Mucosa of gallbladder (tissue), 1 donor: ENCODE measurements at regions not wholly inside any gene's neighbourhood (a gene's known extent, or its start where the extent isn't known, plus 50 kb on each side); places are given as distances from the start of the nearest gene placed in this dataset.
"Not testable (repeated sequence)": the region's sequence is repeated elsewhere in the genome, so short reads cannot be mapped to it uniquely, and the experiment has no call there.

Experiments used
- DNase-seq: peaks from one replicate; pipeline ENCODE4 v3.0.0-alpha.2; 2020; ENCODE audit warnings: low spot score
- donor health status: DM: no; HTN: no; CAD: no.

- DNase-seq = no peak
Observed at GRCh38 chr18:11464129-11464528, 145.3 kb upstream of the SLC35G4 start.

DNA sequence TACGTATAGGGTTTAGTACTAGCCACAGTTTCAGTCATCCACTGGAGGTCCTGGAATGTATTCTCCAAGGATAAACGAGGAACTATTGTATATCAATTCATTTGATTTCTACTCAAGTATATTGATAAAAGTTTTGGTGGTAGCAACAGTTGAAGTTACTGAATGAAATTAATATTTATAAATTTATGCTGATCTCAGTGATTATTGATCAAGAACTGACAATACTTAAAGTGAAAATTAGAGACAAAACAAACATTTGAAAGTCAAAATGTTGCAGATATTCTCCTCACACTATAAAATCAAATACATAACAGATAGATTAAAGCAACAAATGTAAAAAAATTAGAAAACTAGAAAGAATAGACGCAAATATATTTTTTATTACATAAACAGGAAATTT is 150.9 kb upstream of the SLC35G4 start:
- no peak for DNase-seq

DNA sequence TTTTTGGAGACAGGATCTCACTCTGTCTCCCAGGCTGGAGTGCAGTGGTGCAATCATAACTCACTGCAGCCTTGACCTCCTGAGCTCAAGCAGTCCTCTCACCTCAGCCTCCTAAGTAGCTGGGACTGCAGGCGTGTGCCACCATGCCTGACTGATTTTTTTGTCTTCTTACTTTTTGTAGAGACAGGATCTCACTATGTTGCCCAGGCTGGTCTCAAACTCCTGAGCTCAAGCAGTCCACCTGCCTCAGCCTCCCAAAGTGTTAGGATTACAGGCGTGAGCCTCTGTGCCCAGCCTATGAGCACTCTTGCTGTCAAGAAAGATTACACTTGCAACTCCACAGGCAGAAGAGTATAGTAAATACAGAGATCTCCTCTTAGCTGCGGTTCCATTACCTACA is 151.5 kb upstream of the SLC35G4 start:
- not testable (repeated sequence) for DNase-seq

GRCh38 chr18:11454040-11454439 is 155.4 kb upstream of the SLC35G4 start:
- no peak for DNase-seq

DNA sequence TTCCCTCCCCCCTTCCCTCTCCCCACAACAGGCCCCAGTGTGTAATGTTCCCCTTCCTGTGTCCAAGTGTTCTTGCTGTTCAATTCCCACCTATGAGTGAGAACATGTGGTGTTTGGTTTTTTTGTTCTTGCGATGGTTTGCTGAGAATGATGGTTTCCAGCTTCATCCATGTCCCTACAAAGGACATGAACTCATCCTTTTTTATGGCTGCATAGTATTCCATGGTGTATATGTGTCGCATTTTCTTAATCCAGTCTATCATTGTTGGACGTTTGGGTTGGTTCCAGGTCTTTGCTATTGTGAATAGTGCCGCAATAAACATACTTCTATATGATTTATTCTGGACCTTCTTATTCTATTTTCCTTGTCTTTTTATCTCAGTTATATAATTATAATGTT is 165.2 kb upstream of the SLC35G4 start:
- not testable (repeated sequence) for DNase-seq

DNA sequence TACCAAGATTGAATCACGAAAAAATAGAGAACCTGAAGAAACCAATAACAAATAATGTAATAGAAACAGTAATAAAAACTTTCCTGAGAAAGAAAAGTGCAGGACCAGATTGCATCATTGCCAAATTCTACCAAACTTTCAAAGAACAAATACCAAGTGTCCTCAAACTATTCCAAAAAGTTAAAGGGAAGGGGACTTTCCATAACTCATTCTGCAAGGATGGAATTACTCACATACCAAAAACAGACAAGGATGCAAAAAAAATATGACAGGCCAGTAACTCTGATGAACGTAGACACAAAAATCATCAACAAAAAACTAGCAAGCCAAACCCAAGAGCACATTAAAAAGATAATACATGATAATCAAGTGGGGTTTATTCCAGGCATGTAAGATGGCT is 172.3 kb upstream of the SLC35G4 start:
- no peak for DNase-seq

- no peak for DNase-seq
Observed at GRCh38 chr18:11432360-11432811, 177.0 kb upstream of the SLC35G4 start.

DNA sequence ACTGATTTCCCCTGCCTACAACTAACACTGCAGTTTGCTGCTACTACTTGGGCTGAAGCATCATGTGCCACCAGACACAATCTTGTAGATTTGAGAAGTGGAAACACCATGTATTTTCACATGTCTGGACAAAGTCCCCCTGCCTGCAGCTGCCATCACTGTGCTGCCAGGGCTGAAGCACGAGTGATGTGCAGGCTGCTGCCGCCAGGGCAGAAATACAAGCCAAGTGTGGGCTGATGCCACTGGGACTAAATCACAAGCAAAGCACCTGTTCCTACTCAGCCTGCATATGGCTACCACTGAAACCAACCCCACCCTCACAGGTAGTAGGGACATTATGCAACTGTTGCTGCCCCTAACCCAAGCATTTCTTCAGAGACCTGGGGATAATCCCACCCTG is 179.5 kb upstream of the SLC35G4 start:
- no peak for DNase-seq

GRCh38 chr18:11425211-11425610 is 184.2 kb upstream of the SLC35G4 start:
- no peak for DNase-seq

DNA sequence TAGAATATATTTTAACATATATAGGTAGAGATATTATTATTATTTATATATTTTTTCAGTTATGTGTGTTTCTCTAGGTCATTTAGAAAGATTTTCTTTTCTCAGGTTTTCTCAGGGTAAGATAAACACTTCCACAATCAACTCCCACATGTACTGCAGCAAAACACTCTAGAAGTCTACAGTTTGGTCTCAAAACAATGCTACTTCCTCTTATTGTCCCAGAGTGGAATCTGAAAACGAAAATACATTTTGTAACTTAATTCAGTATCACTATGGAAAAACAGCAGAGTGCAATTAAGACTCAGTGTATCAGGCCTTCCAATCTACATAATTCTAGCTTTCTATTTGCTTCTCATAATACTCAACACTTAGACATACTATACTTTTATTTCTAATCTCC is 190.1 kb upstream of the SLC35G4 start:
- no peak for DNase-seq

DNA sequence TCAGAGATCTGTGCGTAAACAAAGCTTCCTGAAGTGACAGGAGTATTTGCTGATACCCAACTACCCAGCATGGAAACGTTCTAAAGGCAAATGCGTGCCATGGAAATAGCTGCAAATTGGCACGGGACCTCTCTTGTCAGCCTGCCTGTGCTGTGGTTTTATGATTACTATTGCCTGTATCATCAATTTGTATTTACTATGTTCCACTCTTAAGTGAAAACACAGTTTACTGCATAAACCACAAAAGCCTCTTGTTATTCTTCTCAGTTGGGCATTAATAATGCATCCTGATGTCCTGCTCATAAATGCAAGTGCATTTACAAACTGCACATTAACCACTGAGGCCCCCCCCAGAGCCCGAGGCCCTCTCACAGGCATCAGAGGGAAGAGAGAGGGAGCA is 196.6 kb upstream of the SLC35G4 start:
- no peak for DNase-seq

DNA sequence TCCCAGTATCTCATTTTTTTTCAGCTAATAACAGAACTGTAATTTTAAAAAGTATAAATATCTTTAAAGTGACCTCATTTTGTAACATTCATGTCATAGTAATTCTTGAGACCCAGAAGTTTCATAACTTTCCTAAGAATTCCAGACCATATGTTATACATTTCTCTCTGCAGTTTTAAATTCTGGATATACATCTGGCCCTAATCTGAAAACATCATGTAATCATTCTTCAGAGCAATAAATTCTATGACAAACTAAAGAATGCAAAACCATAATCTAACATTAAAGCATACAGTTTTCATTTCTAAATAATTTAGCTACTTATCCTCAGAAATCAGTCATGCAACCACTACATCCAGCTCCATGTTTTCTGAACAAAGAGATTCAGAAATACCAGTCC is 198.3 kb upstream of the SLC35G4 start:
- DNase-seq = no peak

- no peak for DNase-seq
Observed at GRCh38 chr18:11408555-11409065, 200.8 kb upstream of the SLC35G4 start.

GRCh38 chr18:11407940-11408339 is 201.5 kb upstream of the SLC35G4 start:
- DNase-seq = no peak

GRCh38 chr18:11405804-11406203 is 203.6 kb upstream of the SLC35G4 start:
- DNase-seq = no peak

- DNase-seq = no peak
Observed at GRCh38 chr18:11400703-11401102, 208.7 kb upstream of the SLC35G4 start.

DNA sequence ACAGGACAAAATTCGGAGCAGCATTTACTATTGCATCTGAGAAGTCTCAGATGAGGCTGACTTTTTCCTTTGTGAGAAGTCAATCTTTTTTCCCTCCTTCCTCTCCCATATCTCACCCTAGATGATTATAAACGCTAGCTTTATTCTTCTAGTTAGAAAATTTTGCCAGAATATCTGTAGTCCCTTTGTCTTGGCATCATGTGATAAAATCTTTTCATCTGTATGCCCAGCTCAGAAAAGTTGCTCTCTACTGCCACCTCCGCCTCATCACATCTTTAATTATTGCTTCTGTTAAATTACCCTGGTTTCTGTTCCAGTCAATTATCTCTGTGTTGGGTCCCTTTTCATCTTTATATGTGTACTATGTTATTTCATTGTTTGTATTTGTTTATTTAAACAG is 210.8 kb upstream of the SLC35G4 start:
- no peak for DNase-seq

- no peak for DNase-seq
Observed at GRCh38 chr18:11392980-11393885, 216.2 kb upstream of the SLC35G4 start.

DNA sequence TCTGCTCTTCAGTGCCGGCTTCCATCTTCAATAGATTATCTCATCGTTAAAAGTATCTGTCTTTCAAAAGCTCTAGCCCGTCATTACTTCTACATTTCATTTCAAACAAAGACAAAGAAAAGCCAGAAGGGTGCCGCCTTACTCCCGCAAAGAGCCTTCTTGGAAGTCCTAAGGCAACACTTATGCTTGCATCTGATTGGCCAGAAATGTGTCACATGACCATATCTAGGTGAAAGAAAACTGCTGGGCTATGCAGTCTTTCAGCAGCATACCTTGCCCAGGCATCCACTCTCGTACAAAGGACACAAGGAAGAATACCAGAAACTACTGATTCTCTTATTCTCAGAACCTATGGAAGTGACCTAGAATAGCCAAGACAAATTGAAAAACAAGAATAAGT is 217.1 kb upstream of the SLC35G4 start:
- DNase-seq = no peak

- no peak for DNase-seq
Observed at GRCh38 chr18:11391661-11392060, 217.7 kb upstream of the SLC35G4 start.

- DNase-seq = no peak
Observed at GRCh38 chr18:11388755-11389680, 220.4 kb upstream of the SLC35G4 start.

- peak; percentile 26 for DNase-seq
Observed at GRCh38 chr18:11387880-11388279, 221.5 kb upstream of the SLC35G4 start.
